ENCODE measurements at regions not wholly inside any gene's neighbourhood (a gene's known extent, or its start where the extent isn't known, plus 50 kb on each side); places are given as distances from the start of the nearest gene placed in this dataset.

DNA sequence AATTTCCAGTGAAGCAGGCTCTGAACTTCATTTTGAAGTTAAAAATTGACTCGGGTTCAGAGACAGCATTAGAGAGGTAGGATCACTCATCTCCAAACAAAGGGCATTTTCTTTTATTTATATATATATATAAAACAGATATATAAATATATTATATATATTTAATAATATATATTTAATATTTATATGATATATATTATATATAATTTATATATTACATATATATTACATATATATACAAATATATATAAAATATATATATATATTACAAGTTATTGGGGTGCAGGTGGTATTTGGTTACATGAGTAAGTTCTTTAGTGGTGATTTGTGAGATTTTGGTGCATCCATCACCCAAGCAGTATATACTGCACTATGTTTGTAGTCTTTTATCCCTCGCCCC lies 320.8 kb downstream of the MAP2K6 start (continued):
- TF ChIP-seq PBX3 (IDR thresholded peaks at IDR 0.05) = no peak
- no peak for TF ChIP-seq EZH2phosphoT487 (IDR thresholded peaks at IDR 0.05; ENCODE audit: borderline replicate concordance, low read depth)
- TF ChIP-seq SIN3A (IDR thresholded peaks at IDR 0.05; ENCODE audit: borderline replicate concordance, low read depth, low read length) = no peak
- TF ChIP-seq, protein P1, sequence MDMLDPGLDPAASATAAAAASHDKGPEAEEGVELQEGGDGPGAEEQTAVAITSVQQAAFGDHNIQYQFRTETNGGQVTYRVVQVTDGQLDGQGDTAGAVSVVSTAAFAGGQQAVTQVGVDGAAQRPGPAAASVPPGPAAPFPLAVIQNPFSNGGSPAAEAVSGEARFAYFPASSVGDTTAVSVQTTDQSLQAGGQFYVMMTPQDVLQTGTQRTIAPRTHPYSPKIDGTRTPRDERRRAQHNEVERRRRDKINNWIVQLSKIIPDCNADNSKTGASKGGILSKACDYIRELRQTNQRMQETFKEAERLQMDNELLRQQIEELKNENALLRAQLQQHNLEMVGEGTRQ (IDR thresholded peaks at IDR 0.05; ENCODE audit: borderline replicate concordance, low read depth, low read length) = no peak
- no peak for TF ChIP-seq CHD2 (IDR thresholded peaks at IDR 0.05; ENCODE audit: low read length, partially characterized antibody)

GRCh38 chr17:69743091-69743490 lies 328.6 kb downstream of the MAP2K6 start:
- Histone ChIP-seq H3K36me3 (replicated peaks in 1 of 2; ENCODE audit: control insufficient read depth in 1 of 2, insufficient read depth in 2 of 2, low read length in 1 of 2) (no peaks in the 10 kb centered on the region), H3F3A (replicated peaks; ENCODE audit: insufficient read depth) (no peaks in the 10 kb centered on the region), H3K79me2 (ENCODE audit: insufficient read depth) (no peaks in the 10 kb centered on the region), H3K4me3 (ENCODE audit: low read depth in 2 of 2, low read length in 1 of 2) (no peak overlapping the region), H3K27me3 (ENCODE audit: insufficient read depth) (no peaks in the 10 kb centered on the region), H3K4me1 (ENCODE audit: control insufficient read depth in 1 of 2, insufficient read depth in 2 of 2, low read depth in 1 of 2, low read length in 1 of 2) (no peaks in the 10 kb centered on the region), H3K27ac (ENCODE audit: low read depth in 2 of 2, low read length in 1 of 2) (no peak overlapping the region), H2AFZ (ENCODE audit: low read depth) (no peak overlapping the region), H3K9ac (no peak overlapping the region), H3K4me2 (no peak overlapping the region), H4K20me1 (ENCODE audit: insufficient read depth) (no peaks in the 10 kb centered on the region), H3K9me3 (no peaks in the 10 kb centered on the region), H3K9me2 (no peaks in the 10 kb centered on the region)
- no peak for DNase-seq
- TF ChIP-seq SMC3 (IDR thresholded peaks at IDR 0.05; ENCODE audit: low read depth, low read length) = no peak
- TF ChIP-seq MXI1 (IDR thresholded peaks at IDR 0.05; ENCODE audit: low read depth, low read length) = no peak
- no peak for TF ChIP-seq JUND (IDR thresholded peaks at IDR 0.05)
- TF ChIP-seq NRF1 (IDR thresholded peaks at IDR 0.05; ENCODE audit: low read depth, low read length) = no peak
- 63% methylated on average over 1 of the region's 3 CpGs for WGBS (ENCODE audit: low lambda C conversion rate)
- CTCF ChIA-PET = interaction anchor here (1.2 kb wide), 1 partner anchor 174 kb away, joined by 3 read pairs; no protein-coding TSS in a partner anchor
- POLR2A ChIA-PET = no interaction called here

- no peak for TF ChIP-seq TAF1 (IDR thresholded peaks at IDR 0.05; ENCODE audit: borderline replicate concordance, low read depth, low read length)
- TF ChIP-seq RAD21 (IDR thresholded peaks at IDR 0.05; ENCODE audit: low read length) = no peak
- no peak for TF ChIP-seq SMC3 (IDR thresholded peaks at IDR 0.05; ENCODE audit: low read depth, low read length)
- TF ChIP-seq JUND (IDR thresholded peaks at IDR 0.05) = no peak
- no peak for TF ChIP-seq TCF12 (IDR thresholded peaks at IDR 0.05)
- no peak for TF ChIP-seq YY1 (IDR thresholded peaks at IDR 0.05; ENCODE audit: low read depth)
- TF ChIP-seq, protein P1 (IDR thresholded peaks at IDR 0.05; ENCODE audit: borderline replicate concordance, low read depth, low read length) = no peak
- TF ChIP-seq RCOR1 (IDR thresholded peaks at IDR 0.05; ENCODE audit: low read length) = no peak
- TF ChIP-seq EP300 (IDR thresholded peaks at IDR 0.05; ENCODE audit: borderline replicate concordance in 1 of 2, low read depth in 1 of 2, low read length in 1 of 2) = no peak
- no peak for TF ChIP-seq CTCF (IDR thresholded peaks at IDR 0.05)
- TF ChIP-seq NFIC (IDR thresholded peaks at IDR 0.05; ENCODE audit: borderline replicate concordance) = no peak
- no peak for TF ChIP-seq PBX3 (IDR thresholded peaks at IDR 0.05)
- TF ChIP-seq FOSL2 (IDR thresholded peaks at IDR 0.05; ENCODE audit: borderline replicate concordance, low read depth) = no peak
- H3K36me3 ChIP-seq (replicated peaks in 1 of 2; ENCODE audit: control insufficient read depth in 1 of 2, insufficient read depth in 2 of 2, low read length in 1 of 2) = no peaks in the 10 kb centered on the region
- H3K27ac ChIP-seq (ENCODE audit: low read depth in 2 of 2, low read length in 1 of 2) = no peak overlapping the region
- H3K9ac ChIP-seq = no peak overlapping the region
- no peaks in the 10 kb centered on the region for H3K9me2 ChIP-seq
- no peak overlapping the region for H3K4me2 ChIP-seq
- no peaks in the 10 kb centered on the region for H3K4me1 ChIP-seq (ENCODE audit: control insufficient read depth in 1 of 2, insufficient read depth in 2 of 2, low read depth in 1 of 2, low read length in 1 of 2)
- ChIA-PET CTCF (no interaction called here), POLR2A (no interaction called here)
- DNase-seq = no peak
- no peaks in the 10 kb centered on the region for H3F3A ChIP-seq (replicated peaks; ENCODE audit: insufficient read depth)
- no peaks in the 10 kb centered on the region for H3K27me3 ChIP-seq (ENCODE audit: insufficient read depth)
- no peak overlapping the region for H2AFZ ChIP-seq (ENCODE audit: low read depth)
- H3K9me3 ChIP-seq = no peaks in the 10 kb centered on the region
- H4K20me1 ChIP-seq (ENCODE audit: insufficient read depth) = no peaks in the 10 kb centered on the region
- no peaks in the 10 kb centered on the region for H3K79me2 ChIP-seq (ENCODE audit: insufficient read depth)
- 67% methylated on average over 5 of the region's 5 CpGs for WGBS (ENCODE audit: low lambda C conversion rate)
- no peak overlapping the region for H3K4me3 ChIP-seq (ENCODE audit: low read depth in 2 of 2, low read length in 1 of 2)
Measured at GRCh38 chr17:69744512-69745070, 330.1 kb downstream of the MAP2K6 start.

All from SK-N-SH (cell line).